Nucleus accumbens (tissue), 56 donors: ENCODE measurements at regions not wholly inside any gene's neighbourhood (a gene's known extent, or its start where the extent isn't known, plus 50 kb on each side); places are given as distances from the start of the nearest gene placed in this dataset.
A peak's percentile ranks its signal among the peaks of the same experiment; 100 is the strongest.

Source experiments
- DNase-seq, 56 donors: peaks; one replicate each; lab custom pipeline; 2025; lab: John Stamatoyannopoulos, UW

DNA sequence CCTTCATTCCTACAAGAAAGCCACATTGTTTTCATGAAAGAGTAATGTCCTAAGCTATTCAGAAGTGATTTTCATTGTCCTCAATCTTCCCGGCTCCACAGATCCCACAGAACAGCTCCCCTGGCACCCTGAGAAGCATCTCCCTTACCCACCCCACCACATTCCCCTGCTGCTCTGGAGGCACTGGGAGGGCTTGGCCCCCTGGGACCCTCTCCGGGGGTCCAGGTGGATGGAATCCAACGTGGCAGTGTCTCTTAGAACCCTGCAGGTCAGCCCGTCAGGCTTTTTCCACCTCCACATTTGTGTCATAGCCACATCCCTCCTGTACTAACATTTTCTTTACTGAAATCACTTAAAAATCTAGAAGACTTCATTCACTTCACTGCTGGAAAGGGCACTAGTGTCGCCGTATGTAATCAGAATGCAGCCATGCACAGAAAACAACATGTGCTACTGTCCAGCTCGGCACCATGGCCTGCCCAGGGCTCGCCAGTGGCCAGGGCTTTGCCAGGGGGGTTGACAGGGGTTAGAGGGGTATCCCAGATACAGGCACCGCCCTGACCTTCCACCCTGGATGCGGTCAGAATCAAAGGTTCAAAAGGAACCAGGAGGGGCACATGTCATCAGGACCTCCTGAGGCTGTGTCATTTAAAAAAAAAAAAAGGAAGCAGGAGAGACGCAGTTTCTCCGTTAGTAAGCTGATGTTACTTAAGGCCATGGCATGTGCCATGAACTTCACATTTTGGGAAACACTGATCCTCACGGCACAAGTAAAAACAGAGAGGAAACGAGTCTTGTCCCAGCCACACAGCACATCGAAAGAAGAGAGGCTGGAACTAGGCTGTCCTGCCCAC is 106.3 kb downstream of the LSM3 start:
- no peak for DNase-seq

DNA sequence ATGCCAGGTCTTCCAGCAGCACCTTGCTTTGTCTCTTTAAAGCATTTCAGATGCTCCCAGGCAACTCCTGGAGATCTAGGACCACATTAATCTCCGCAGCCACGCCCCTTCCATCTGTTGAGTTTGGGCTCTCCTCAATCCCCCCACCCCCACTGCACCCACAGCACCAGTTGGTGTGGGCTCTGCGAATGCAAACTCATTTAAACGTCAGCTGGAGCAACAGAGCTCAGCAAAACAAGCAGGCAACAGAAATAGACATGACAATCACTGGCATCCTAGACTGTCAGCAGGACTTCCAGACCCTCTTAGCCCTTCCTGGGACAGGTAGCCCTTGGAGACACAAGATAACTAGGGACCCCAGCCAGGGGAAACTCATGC is 106.9 kb downstream of the LSM3 start:
- DNase-seq: no peak

DNA sequence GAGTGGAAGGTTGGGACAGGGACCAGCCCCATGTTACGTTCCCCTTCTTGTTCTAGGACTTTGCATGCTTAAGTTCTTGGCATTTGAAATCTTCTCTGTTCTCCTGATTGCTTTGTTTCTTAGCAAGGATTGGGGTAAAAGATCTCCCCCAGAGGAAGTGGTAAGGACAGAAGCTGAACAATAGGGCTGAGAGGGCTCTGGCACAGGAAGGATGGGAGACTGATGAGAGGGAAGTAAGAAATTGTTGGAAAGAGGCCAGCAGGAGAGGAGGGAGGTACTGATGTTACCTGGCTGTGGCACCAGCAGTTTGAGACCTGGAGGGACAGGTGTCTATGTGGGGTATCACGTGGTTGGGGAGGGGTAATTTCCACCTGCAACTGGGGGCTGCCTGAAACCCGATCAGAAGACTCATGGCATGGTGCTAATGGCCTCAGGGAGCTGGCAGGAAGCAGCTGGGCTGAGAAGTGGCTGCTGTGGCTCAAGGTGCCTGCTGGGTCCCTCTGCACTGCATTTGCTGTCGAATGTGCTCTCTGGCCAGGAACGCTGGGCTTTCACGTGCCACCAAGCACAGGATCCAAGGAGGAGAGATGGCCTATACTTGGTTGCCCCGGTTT is 108.4 kb downstream of the LSM3 start:
- DNase-seq: no peak

DNA sequence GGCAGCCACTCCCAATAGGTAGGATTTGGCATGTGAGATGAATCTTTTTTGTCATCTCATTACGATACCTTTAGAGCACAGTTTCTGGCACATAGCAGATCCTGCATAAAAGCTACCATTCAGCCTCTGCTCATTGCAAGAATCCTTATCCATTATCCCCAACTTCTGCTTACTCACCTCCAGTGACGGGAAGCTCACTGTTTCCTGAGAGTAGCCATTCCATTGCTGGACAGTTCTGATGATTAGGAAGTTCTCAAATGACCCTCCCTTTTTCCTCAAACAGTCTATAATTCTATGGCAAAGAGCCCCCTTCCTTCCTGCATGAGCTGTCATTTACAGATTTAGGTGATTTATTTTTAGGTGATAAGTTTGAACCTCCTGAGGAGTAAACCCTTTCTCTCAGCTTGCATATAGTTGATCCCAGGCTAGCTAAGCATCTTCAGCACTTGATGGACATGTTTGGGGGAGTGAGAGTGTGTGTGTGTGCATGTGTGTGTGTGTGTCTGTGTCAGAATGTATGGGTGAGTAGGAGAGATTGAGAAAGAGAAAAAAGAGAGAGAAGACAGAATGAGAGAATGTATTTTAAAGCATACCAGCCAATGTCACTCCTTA is 109.7 kb downstream of the LSM3 start:
- DNase-seq: peak in 2 of 56 donors; percentile 11

DNA sequence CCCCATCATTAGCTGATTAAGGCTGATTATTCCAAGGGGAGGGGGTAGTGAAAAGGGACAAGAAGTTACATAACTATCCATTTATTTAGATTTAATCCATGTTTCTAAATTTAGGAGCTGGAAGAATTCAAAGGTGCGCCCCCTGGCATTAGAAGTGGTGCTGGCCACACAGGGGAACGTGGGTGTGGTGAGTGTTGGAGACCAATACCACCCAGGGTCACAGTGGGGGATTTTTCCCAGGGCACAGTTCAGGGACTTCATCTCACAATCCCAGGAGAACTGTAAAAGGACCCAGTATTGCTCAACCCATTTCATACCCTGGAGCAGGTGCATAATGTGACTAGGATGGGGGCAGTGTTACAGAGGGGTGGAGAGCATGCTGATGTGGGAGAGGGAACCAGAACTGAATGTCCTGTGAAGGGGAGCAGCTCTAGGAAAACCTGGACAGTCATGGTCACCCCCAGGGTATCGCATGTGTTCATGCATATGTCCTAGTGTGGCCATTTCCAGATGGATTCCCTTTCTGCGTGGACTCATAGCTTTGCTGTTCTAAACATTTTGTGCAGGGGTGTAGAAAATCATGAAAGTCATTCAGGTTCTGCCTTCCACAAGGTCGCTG is 110.3 kb downstream of the LSM3 start:
- DNase-seq: no peak

DNA sequence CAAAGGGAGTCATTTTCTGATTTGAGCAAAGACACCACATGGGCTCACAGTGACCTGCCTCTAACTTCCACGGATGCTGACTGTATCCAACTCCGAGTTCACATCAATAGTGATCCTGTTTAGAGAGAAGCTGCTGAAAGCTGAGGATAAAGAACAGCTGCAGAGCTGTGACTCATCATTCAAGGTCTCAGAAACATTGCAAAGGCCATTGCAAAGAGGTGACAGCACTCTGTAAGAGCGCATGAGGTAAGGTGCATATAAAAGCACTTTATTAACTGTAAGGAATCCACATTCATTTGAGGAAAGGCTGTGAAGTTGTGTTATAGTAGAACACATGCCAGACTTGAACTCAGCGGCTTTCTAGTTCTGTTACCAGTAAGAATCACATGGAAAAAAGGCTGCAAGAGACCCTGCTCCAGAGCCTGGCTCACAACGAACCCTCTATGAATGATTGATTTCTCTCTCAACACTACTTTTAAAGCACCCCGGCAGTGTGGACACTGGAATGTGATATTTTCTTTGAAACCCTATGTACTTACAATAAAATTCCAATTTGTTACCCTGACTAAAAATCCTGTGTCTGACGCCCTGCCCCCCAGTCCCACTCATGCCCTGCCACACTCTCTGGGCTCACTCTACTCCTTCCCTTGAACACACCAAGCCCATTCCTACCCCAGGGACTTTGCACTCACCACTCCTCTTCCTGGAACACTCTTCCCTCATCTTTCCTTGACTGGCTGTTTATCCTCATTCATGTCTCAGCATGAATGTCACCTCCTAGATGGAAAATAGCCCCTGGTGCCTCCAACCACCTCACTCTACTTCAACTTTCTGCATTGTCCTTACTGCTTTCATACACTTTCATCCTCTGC is 111.2 kb downstream of the LSM3 start:
- DNase-seq: peak in 3 of 56 donors; percentile 4 to 17 (median 12)

DNA sequence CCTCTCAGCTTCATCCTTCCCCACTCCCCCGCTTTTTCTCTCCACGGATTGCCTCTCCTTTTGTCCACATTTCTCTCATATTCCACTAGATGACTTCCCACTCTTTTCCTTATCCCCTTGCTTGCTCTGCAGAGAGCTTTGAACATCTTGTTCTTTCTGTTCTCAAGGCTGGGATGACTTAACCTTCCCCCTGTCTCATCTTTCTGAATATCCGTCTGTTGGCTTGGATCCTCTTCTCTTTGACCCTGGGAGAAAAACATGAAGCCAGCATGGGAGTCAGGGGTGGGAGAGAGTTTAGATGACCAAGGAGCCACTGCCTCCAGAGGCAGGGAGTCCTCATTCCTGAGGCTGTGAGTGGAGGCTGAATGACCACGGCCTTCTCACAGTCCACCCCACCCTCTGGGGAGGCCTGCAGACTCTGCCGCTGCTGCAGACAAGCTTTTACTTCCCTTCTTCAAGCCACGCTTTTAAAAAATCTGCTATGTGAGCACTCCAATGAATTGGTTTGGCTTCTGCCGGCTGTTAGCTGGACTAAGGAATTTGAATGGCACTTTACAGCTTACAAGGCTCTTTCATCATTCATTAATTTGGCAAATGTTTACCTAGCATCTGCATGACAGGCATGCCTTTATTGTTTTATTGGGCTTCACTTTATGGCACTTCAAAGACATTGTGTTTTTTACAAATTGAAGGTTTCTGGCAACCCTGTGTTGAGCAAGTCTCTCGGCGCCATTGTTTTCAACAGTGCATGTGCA is 111.6 kb upstream of the SLC6A6 start:
- no peak for DNase-seq

DNA sequence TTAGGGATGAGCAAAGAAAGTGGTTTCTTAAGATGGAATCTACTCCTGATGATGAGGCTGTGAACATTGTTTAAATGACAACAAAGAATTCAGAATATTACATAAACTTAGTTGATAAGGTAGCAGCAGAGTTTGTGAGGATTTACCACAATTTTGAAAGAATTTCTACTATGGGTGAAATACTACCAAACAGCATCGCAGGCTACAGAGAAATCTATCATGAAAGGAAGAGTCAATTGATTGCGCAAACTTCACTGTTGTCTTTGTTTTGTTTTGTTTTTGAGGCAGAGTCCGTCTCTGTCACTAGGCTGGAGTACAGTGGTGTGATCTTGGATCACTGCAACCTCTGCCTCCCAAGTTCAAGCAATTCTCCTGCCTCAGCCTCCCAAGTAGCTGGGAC is 107.4 kb upstream of the SLC6A6 start:
- no peak for DNase-seq

DNA sequence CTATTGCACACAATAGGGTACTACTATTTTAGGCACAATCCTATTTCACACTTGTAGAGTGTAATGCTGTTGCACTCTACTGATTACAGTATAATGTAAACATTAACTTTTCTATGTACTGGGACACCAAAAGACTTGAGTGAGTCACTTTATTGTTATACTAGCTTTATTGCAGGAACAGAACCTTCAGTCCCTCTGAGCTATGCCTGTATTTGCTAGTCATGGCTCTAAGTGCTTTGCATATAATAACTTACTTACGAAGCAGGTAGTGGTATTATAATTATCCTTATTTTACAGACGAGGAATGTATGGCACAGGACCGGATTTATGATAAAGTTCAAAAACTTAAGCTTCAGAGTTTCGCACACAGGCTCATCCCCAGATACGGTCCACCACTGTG is 106.6 kb upstream of the SLC6A6 start:
- no peak for DNase-seq

DNA sequence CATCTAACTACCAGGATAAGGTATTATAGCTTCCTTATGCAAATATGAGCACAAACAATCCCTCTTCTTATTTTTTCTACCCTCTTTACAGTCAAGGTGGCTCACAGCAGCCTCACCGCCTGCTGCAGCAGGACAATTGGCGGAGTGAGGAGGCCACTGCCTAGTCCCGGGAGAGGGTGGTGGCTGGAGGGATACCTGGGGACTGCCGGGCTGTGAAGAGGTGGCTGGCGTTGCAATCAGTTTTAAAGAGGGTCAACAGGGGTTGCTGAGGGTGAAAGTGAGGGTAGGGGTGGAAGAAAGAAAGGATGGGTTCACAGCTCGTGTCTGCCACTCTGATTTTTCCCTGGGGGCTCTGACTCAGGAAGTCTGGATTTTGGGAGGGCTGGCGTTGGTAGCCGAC is 105.1 kb upstream of the SLC6A6 start:
- no peak for DNase-seq

DNA sequence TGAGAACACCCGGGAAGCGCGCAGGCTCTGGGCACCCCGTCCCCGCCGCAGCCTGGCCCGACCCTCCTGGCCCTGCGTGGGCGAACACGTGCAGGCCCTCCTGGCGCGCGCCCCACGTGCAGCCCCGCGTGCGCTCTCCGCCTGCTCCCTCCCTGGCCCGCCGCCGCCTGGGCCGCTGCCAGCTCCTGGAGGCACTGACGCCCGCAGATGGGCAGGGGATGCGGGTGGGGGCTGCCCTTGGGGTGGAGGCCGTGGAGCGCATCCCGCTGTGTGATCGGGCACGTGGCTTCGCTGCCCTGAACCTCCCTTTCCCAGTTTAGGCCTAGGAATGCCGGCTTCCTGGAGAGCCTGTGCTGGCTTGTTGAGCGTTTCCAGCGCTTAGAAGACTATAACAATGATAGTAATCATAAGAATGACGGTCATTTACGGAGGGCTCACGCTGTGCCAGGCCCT is 104.6 kb upstream of the SLC6A6 start:
- peak in 39 of 56 donors; percentile 6 to 78 (median 32) for DNase-seq

DNA sequence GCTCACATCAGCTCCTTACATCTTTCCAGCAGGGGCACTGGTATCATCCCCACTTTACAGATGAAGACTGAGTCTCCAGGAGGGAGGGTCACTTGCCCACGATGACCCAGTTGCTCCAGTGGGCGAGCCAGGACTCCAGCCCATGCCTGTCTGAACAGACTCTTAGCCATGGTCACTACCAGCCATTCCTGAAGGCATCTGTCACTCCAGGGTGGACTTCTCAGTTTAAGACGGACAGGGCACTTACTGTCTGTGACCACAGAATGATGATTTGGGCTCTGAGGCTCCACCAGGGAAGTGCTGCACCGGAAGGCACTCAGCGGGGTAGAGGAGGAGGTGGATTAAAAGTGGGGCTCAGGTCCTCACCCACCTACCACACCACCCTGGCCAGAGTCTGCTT is 104.0 kb upstream of the SLC6A6 start:
- DNase-seq: no peak

DNA sequence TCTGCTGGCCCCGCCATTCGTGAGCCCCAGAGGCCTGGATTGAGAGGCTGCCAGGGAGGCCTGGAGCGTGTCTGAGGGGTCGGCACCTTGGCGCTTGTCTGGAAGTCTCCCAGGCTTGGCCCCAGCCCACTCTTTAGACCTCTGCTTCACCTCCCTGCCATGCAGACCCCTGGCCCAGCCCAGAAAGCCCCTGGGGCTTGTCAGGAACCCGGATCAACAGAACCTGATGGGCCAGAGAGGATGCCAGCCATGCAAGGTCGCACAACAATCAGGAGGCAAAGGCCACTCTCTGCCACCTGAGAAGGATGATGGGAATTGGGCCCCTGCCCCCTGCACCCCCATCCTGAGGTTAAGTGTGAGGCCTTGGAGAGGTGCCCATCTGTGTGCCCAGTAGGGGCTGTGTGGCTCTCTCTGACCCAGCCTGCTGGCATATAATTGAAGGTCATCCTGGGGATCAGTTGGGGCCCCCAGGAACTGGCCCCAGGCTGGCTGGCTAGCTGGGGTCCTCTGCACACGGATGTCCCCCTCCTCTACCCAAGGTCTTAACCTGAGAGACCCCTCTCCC is 103.3 kb upstream of the SLC6A6 start:
- no peak for DNase-seq

DNA sequence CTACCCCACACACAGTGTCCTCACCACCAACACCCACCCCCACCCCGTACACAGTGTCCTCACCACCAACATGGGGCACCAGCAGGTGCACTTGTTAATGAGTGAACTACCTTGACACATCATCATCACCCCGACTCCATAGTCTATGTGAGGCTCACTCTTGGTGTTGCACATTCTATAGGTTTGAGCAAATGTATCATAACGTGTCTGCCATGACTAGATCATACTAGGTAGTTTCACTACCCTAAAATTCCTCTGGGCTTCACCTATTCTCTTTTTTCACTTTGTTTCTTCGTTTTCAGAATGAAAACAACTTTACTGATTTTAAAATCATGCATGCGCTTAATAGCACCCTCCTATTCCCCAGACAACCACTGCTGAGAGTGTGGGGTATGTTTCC is 102.6 kb upstream of the SLC6A6 start:
- no peak for DNase-seq

DNA sequence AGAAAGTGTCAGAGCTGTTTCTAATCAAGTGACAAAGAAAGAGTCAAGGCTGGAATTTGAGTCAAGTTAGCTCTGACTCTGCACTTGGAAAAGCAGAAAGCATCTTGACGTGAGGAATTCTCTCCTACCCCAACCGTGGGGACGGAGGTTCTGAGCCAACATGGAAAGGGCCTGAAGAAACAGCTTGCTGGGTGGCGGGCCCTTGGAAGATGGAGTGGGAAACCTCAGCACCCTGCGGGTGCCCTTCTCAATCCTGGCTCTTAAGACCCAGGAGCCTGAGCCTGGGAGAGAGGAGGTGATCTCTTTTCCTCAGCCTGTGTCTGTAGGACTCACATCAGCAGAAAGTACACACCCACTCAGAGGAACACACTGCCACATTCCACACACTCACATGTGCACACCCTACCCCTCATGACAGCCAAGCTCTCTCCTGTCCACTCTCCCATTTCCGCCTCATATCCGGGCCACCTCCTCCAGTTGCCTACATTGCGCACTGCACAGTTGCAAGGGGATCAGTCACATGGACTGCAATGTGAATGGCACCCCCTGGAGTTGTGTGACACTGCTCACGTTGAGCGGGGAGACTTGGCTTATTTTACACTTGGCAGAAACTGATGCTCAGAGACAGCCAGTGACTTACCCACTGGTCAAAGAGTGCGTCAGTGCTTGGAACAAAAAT is 101.5 kb upstream of the SLC6A6 start:
- peak in 2 of 56 donors; percentile 3 to 10 for DNase-seq

DNA sequence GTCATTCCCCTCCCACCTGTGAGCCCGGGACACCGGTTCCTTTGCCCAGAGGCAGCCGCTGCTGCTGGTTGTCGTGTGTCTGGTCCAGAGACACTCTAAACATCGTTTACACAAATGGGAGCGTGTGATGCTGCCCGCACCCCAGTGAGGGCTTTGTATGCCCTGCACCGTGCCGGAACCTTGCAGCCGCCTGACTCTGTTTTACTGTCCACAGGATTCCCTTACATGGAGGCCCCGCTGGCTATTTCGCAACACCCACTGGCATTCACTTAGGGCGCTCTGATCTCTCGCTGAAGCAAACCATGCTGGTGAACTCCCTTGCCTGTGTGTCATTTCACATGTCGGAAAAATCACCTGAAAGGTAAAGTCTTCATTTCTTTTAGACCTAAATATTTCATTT is 100.8 kb upstream of the SLC6A6 start:
- DNase-seq: no peak

DNA sequence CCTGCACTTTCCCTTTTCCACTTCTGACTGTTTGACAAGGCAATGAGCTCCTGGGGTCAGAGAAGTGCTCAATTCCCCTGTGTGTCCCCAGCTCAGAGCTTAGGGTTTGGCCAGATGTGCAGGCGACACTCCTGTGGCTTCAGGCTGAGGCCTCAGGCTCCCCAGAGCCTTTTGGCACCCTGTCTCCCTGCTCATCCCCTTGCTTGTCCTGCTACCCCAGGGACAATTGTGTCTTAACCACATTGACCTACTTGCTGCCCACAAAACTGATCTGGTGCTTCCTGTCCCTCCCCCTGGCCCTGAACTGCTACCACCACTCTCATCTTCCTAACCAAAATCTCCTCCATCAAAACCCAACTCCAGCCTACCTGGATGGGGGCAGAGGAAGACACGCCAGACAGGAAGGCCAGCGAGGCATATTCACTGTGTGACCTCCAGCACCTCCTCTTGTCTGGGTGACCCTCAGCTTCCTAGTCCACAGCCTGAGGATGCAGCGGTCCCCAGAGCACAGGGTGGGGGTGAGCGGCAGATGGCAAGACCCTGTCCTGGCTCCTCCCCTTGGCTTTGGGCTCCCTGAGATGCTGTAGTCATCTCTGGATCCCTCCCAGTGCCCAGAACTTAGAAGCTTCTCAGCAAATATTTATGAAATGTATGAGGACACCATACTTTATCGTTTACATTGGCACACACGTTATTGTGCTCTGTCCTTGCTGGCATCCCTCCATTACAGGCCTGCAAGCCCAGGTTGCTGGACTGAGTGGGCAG is 98.9 kb upstream of the SLC6A6 start:
- DNase-seq: no peak
